Stimulated activated CD4-positive, alpha-beta T cell treated with anti-CD3 and anti-CD28 coated beads, Interleukin-4, amount 100 ng/mL, for 48 hours (primary cell): ENCODE measurements at regions not wholly inside any gene's neighbourhood (a gene's known extent, or its start where the extent isn't known, plus 50 kb on each side); places are given as distances from the start of the nearest gene placed in this dataset.
"Not testable (repeated sequence)": the region's sequence is repeated elsewhere in the genome, so short reads cannot be mapped to it uniquely, and the experiment has no call there.

Experiments
- DNase-seq, 2 donors: peaks; one replicate each; pipeline ENCODE4 v3.0.0-alpha.2; 2020; ENCODE audit warnings: low read depth in 2 of 2

GRCh38 chr5:125085797-125086505 lies 339.5 kb upstream of the ZNF608 start:
- DNase-seq: no peak

GRCh38 chr5:125088522-125089105 lies 342.2 kb upstream of the ZNF608 start:
- DNase-seq: no peak

- not testable (repeated sequence) for DNase-seq
These were observed 345.7 kb upstream of the ZNF608 start for GRCh38 chr5:125092138-125092537.

- DNase-seq: no peak
These were observed 347.3 kb upstream of the ZNF608 start for GRCh38 chr5:125093776-125094175.

- no peak for DNase-seq
These were observed 353.9 kb upstream of the ZNF608 start for GRCh38 chr5:125100342-125100741.

- no peak for DNase-seq
These were observed 354.5 kb upstream of the ZNF608 start for GRCh38 chr5:125100951-125101350.

- DNase-seq: no peak
These were observed 357.0 kb upstream of the ZNF608 start for GRCh38 chr5:125103459-125103858.

- DNase-seq: no peak
These were observed 359.8 kb upstream of the ZNF608 start for GRCh38 chr5:125106271-125106670.

GRCh38 chr5:125106881-125107280 lies 360.4 kb upstream of the ZNF608 start:
- no peak for DNase-seq

- no peak for DNase-seq
These were observed 362.9 kb upstream of the ZNF608 start for GRCh38 chr5:125109293-125109692.

- DNase-seq: no peak
These were observed 363.4 kb upstream of the ZNF608 start for GRCh38 chr5:125109816-125110215.

GRCh38 chr5:125112196-125112595 lies 365.8 kb upstream of the ZNF608 start:
- no peak for DNase-seq

- DNase-seq: no peak
These were observed 366.9 kb upstream of the ZNF608 start for GRCh38 chr5:125113328-125113727.

GRCh38 chr5:125115195-125115525 lies 368.7 kb upstream of the ZNF608 start:
- DNase-seq: no peak

GRCh38 chr5:125117566-125117965 lies 371.1 kb upstream of the ZNF608 start:
- DNase-seq: no peak

- no peak for DNase-seq
These were observed 373.6 kb upstream of the ZNF608 start for GRCh38 chr5:125120012-125120411.

- DNase-seq: no peak
These were observed 378.8 kb upstream of the ZNF608 start for GRCh38 chr5:125125031-125125823.

- no peak for DNase-seq
These were observed 379.6 kb upstream of the ZNF608 start for GRCh38 chr5:125126050-125126449.

GRCh38 chr5:125129151-125129806 lies 382.8 kb upstream of the ZNF608 start:
- no peak for DNase-seq

GRCh38 chr5:125130591-125130990 lies 384.2 kb upstream of the ZNF608 start:
- no peak for DNase-seq

GRCh38 chr5:125134216-125135081 lies 388.0 kb upstream of the ZNF608 start:
- no peak for DNase-seq

GRCh38 chr5:125137535-125137934 lies 391.1 kb upstream of the ZNF608 start:
- DNase-seq: no peak
